WTC11 (cell line): ENCODE measurements at regions not wholly inside any gene's neighbourhood (a gene's known extent, or its start where the extent isn't known, plus 50 kb on each side); places are given as distances from the start of the nearest gene placed in this dataset.
A peak's percentile ranks its signal among the peaks of the same experiment; 100 is the strongest.

Experiments used
- ATAC-seq: fragments of 200-7000 bp; cut with Tn5 transposase; 2 replicates; pipeline ENCODE4 v1.10.0; 2021; ENCODE audit warnings: mild to moderate bottlenecking, moderate library complexity
- CTCF ChIA-PET: fragments of 300-600 bp; sonication (Branson Sonifier 250); formaldehyde crosslinking; loops from one replicate; lab custom pipeline; 2021; ENCODE audit warnings: antibody characterized with exemption; lab: Charles Lee
- POLR2A ChIA-PET: fragments of 350-600 bp; sonication (Branson Sonifier 250); formaldehyde crosslinking; loops from one replicate; lab custom pipeline; 2021; ENCODE audit warnings: antibody characterized with exemption; lab: Charles Lee
- DNase-seq: peaks from one replicate; pipeline ENCODE4 v3.0.0; 2021; ENCODE audit warnings: low spot score
- H3K27ac Mint-ChIP-seq: 2 replicates; pipeline ENCODE4 v1.8.0; 2021; ENCODE audit warnings: mixed read lengths
- H3K27me3 Mint-ChIP-seq: 2 replicates; pipeline ENCODE4 v1.8.0; 2021; ENCODE audit warnings: low read depth, mild to moderate bottlenecking, moderate library complexity, mixed read lengths
- H3K36me3 Mint-ChIP-seq: 2 replicates; pipeline ENCODE4 v1.8.0; 2021; ENCODE audit warnings: mixed read lengths
- H3K4me1 Mint-ChIP-seq: 2 replicates; pipeline ENCODE4 v1.8.0; 2022; ENCODE audit warnings: mixed read lengths
- H3K4me3 Mint-ChIP-seq: 2 replicates; pipeline ENCODE4 v1.8.0; 2021; ENCODE audit warnings: mild to moderate bottlenecking, moderate library complexity, mixed read lengths
- H3K9me3 Mint-ChIP-seq: 2 replicates; pipeline ENCODE4 v1.8.0; 2021; ENCODE audit warnings: mixed read lengths
- CREB1 ChIP-seq: sonication (generic); formaldehyde crosslinking; IDR thresholded peaks from 2 replicates; pipeline ENCODE4 v1.8.0; 2023; ENCODE audit warnings: mild to moderate bottlenecking, missing genetic modification reagents
- FOXJ3 ChIP-seq: sonication (generic); formaldehyde crosslinking; IDR thresholded peaks from 2 replicates; pipeline ENCODE4 v1.9.0; 2021; ENCODE audit warnings: missing genetic modification reagents, mild to moderate bottlenecking, borderline replicate concordance
- GRHL2 ChIP-seq: fragments of 250-450 bp; sonication (Bioruptor Pico); IDR thresholded peaks from 2 replicates; pipeline ENCODE4 v1.8.0; 2022; ENCODE audit warnings: mild to moderate bottlenecking, moderate library complexity; ENCODE audit not compliant: insufficient replicate concordance, severe bottlenecking
- IRF1 ChIP-seq: sonication (generic); formaldehyde crosslinking; IDR thresholded peaks from 2 replicates; pipeline ENCODE4 v1.8.0; 2023; ENCODE audit warnings: missing genetic modification reagents
- KAT7 ChIP-seq: sonication (generic); formaldehyde crosslinking; IDR thresholded peaks from 2 replicates; pipeline ENCODE4 v1.8.1; 2023; ENCODE audit warnings: missing genetic modification reagents, mild to moderate bottlenecking, borderline replicate concordance
- MXD4 ChIP-seq: fragments of 250-450 bp; sonication (Bioruptor Pico); IDR thresholded peaks from 2 replicates; pipeline ENCODE4 v1.8.0; 2021; ENCODE audit warnings: mild to moderate bottlenecking, moderate library complexity, borderline replicate concordance
- OVOL2 ChIP-seq: fragments of 250-450 bp; sonication (Bioruptor Pico); IDR thresholded peaks from 2 replicates; pipeline ENCODE4 v1.9.0; 2021; ENCODE audit warnings: mild to moderate bottlenecking, borderline replicate concordance
- RORB ChIP-seq: fragments of 250-450 bp; sonication (Bioruptor Pico); IDR thresholded peaks from 2 replicates; pipeline ENCODE4 v1.9.0; 2021; ENCODE audit warnings: mild to moderate bottlenecking
- SMAD3 ChIP-seq: sonication (generic); formaldehyde crosslinking; IDR thresholded peaks from 2 replicates; pipeline ENCODE4 v1.8.0; 2022; ENCODE audit warnings: missing genetic modification reagents, mild to moderate bottlenecking, borderline replicate concordance
- ZNF219 ChIP-seq: sonication (generic); formaldehyde crosslinking; IDR thresholded peaks from 2 replicates; pipeline ENCODE4 v1.8.0; 2023; ENCODE audit warnings: missing genetic modification reagents, mild to moderate bottlenecking, borderline replicate concordance
- ZNF263 ChIP-seq: sonication (generic); formaldehyde crosslinking; IDR thresholded peaks from 2 replicates; pipeline ENCODE4 v1.8.1; 2022; ENCODE audit warnings: low read depth, mild to moderate bottlenecking, moderate library complexity, missing genetic modification reagents
- ZNF317 ChIP-seq: sonication (generic); formaldehyde crosslinking; IDR thresholded peaks from 2 replicates; pipeline ENCODE4 v1.8.1; 2023; ENCODE audit warnings: low read depth, mild to moderate bottlenecking, moderate library complexity, missing genetic modification reagents, borderline replicate concordance
- TF ChIP-seq, protein P1 (sequence below): sonication (generic); formaldehyde crosslinking; IDR thresholded peaks from 2 replicates; pipeline ENCODE4 v1.8.1; 2022; ENCODE audit warnings: low read depth, mild to moderate bottlenecking, moderate library complexity, missing genetic modification reagents, borderline replicate concordance
- TF ChIP-seq, protein P2 (sequence below): sonication (generic); formaldehyde crosslinking; IDR thresholded peaks from 2 replicates; pipeline ENCODE4 v1.8.1; 2023; ENCODE audit warnings: mild to moderate bottlenecking, missing genetic modification reagents, borderline replicate concordance
- TF ChIP-seq, protein P3 (sequence below): sonication (generic); formaldehyde crosslinking; IDR thresholded peaks from 2 replicates; pipeline ENCODE4 v1.8.0; 2023; ENCODE audit warnings: missing genetic modification reagents, mild to moderate bottlenecking, borderline replicate concordance

GRCh38 chr3:99551520-99551919 lies 86.9 kb upstream of the COL8A1 start:
- no peak overlapping the region for H3K27ac Mint-ChIP-seq
- TF ChIP-seq KAT7 (CRISPR knock-in tag), result no peak
- no peak for TF ChIP-seq SMAD3 (CRISPR knock-in tag)
- TF ChIP-seq, protein P1, sequence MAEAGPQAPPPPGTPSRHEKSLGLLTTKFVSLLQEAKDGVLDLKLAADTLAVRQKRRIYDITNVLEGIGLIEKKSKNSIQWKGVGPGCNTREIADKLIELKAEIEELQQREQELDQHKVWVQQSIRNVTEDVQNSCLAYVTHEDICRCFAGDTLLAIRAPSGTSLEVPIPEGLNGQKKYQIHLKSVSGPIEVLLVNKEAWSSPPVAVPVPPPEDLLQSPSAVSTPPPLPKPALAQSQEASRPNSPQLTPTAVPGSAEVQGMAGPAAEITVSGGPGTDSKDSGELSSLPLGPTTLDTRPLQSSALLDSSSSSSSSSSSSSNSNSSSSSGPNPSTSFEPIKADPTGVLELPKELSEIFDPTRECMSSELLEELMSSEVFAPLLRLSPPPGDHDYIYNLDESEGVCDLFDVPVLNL (CRISPR knock-in tag), result no peak
- TF ChIP-seq, protein P2, sequence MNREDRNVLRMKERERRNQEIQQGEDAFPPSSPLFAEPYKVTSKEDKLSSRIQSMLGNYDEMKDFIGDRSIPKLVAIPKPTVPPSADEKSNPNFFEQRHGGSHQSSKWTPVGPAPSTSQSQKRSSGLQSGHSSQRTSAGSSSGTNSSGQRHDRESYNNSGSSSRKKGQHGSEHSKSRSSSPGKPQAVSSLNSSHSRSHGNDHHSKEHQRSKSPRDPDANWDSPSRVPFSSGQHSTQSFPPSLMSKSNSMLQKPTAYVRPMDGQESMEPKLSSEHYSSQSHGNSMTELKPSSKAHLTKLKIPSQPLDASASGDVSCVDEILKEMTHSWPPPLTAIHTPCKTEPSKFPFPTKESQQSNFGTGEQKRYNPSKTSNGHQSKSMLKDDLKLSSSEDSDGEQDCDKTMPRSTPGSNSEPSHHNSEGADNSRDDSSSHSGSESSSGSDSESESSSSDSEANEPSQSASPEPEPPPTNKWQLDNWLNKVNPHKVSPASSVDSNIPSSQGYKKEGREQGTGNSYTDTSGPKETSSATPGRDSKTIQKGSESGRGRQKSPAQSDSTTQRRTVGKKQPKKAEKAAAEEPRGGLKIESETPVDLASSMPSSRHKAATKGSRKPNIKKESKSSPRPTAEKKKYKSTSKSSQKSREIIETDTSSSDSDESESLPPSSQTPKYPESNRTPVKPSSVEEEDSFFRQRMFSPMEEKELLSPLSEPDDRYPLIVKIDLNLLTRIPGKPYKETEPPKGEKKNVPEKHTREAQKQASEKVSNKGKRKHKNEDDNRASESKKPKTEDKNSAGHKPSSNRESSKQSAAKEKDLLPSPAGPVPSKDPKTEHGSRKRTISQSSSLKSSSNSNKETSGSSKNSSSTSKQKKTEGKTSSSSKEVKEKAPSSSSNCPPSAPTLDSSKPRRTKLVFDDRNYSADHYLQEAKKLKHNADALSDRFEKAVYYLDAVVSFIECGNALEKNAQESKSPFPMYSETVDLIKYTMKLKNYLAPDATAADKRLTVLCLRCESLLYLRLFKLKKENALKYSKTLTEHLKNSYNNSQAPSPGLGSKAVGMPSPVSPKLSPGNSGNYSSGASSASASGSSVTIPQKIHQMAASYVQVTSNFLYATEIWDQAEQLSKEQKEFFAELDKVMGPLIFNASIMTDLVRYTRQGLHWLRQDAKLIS (CRISPR knock-in tag), result no peak
- no peak for TF ChIP-seq CREB1 (CRISPR knock-in tag)
- no peak for TF ChIP-seq OVOL2 (CRISPR knock-in tag)
- no peak for TF ChIP-seq ZNF219 (CRISPR knock-in tag)
- TF ChIP-seq FOXJ3, result no peak
- TF ChIP-seq, protein P3, sequence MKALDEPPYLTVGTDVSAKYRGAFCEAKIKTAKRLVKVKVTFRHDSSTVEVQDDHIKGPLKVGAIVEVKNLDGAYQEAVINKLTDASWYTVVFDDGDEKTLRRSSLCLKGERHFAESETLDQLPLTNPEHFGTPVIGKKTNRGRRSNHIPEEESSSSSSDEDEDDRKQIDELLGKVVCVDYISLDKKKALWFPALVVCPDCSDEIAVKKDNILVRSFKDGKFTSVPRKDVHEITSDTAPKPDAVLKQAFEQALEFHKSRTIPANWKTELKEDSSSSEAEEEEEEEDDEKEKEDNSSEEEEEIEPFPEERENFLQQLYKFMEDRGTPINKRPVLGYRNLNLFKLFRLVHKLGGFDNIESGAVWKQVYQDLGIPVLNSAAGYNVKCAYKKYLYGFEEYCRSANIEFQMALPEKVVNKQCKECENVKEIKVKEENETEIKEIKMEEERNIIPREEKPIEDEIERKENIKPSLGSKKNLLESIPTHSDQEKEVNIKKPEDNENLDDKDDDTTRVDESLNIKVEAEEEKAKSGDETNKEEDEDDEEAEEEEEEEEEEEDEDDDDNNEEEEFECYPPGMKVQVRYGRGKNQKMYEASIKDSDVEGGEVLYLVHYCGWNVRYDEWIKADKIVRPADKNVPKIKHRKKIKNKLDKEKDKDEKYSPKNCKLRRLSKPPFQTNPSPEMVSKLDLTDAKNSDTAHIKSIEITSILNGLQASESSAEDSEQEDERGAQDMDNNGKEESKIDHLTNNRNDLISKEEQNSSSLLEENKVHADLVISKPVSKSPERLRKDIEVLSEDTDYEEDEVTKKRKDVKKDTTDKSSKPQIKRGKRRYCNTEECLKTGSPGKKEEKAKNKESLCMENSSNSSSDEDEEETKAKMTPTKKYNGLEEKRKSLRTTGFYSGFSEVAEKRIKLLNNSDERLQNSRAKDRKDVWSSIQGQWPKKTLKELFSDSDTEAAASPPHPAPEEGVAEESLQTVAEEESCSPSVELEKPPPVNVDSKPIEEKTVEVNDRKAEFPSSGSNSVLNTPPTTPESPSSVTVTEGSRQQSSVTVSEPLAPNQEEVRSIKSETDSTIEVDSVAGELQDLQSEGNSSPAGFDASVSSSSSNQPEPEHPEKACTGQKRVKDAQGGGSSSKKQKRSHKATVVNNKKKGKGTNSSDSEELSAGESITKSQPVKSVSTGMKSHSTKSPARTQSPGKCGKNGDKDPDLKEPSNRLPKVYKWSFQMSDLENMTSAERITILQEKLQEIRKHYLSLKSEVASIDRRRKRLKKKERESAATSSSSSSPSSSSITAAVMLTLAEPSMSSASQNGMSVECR (CRISPR knock-in tag), result no peak
- TF ChIP-seq ZNF317 (CRISPR knock-in tag), result no peak
- TF ChIP-seq MXD4 (CRISPR knock-in tag), result no peak
- no peak for TF ChIP-seq ZNF263
- no peak for TF ChIP-seq GRHL2
- TF ChIP-seq RORB (CRISPR knock-in tag), result no peak
- no peak for TF ChIP-seq IRF1 (CRISPR knock-in tag)
- TF ChIP-seq, all 79 proteins: peak for 0
- Mint-ChIP-seq H3K4me1 (0 out of 2 replicates have a peak, but pooled peaks cover 3% of the 10 kb centered on the region), H3K9me3 (peaks cover 6% of the 10 kb centered on the region; the same call in 1 of the 2 replicates), H3K4me3 (no peak overlapping the region), H3K27me3 (no peaks in the 10 kb centered on the region), H3K36me3 (no peaks in the 10 kb centered on the region)
- no peak for DNase-seq
- CTCF ChIA-PET, result interaction anchor here (0.6 to 1.7 kb wide), 11 partner anchors 11 to 136 kb away, joined by 3 to 5 read pairs (median 4); no protein-coding TSS in a partner anchor
- POLR2A ChIA-PET, result no interaction called here
- 0 out of 2 replicates have a peak, but pooled peaks have one; percentile 41 for ATAC-seq
